GM13976 (cell line): ENCODE measurements at regions not wholly inside any gene's neighbourhood (a gene's known extent, or its start where the extent isn't known, plus 50 kb on each side); places are given as distances from the start of the nearest gene placed in this dataset.

Experiments
- DNase-seq: peaks from one replicate; pipeline ENCODE4 v3.0.0; 2012; ENCODE audit warnings: low spot score
- CTCF ChIP-seq: IDR thresholded peaks from 2 replicates; pipeline ENCODE4 v1.5.1; 2012; ENCODE audit warnings: borderline replicate concordance, mild to moderate bottlenecking; ENCODE audit not compliant: insufficient read depth; ENCODE audit errors: extremely low read depth, missing control alignments, control extremely low read depth
- in situ Hi-C: fragments of 300-500 bp; cut with MboI; formaldehyde crosslinking; loops from one replicate; pipeline ENCODE4 v1.12.0; 2022; ENCODE audit warnings: low sequenced_read_pairs, mixed read lengths, inconsistent platforms; ENCODE audit not compliant: unreplicated experiment

DNA sequence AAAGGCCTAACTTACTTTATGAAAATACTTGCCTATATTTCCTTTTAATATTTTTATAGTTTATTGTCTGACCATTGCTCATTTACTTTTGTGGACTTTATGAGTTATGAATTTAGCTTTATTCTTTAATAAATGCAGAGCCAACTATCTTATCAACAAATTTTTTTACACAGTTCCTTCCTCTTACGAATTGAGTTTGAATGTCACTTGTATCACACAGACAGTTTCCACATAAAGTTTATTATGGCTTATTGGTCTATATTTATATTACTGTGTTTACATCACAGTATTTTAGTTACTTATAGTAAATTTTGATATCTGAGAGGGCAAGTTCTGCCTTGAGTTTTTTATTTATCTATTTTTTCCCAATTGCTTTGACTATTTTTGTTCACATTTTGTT lies 450.6 kb downstream of the C4orf33 start:
- no peak for TF ChIP-seq CTCF
- in situ Hi-C loops, result no loop called here
- DNase-seq, result no peak

- in situ Hi-C loops, result no loop called here
- no peak for TF ChIP-seq CTCF
- no peak for DNase-seq
These were observed 454.4 kb downstream of the C4orf33 start for GRCh38 chr4:129550281-129550785.

- no peak for TF ChIP-seq CTCF
- in situ Hi-C loops, result no loop called here
- DNase-seq, result no peak
These were observed 465.3 kb downstream of the C4orf33 start for GRCh38 chr4:129561280-129561679.

GRCh38 chr4:129561886-129562671 lies 466.1 kb downstream of the C4orf33 start:
- in situ Hi-C loops, result no loop called here
- DNase-seq, result no peak
- no peak for TF ChIP-seq CTCF

- TF ChIP-seq CTCF, result no peak
- no peak for DNase-seq
- in situ Hi-C loops, result no loop called here
These were observed 469.3 kb downstream of the C4orf33 start for GRCh38 chr4:129565214-129565613.

GRCh38 chr4:129570326-129570725 lies 474.4 kb downstream of the C4orf33 start:
- DNase-seq, result no peak
- in situ Hi-C loops, result no loop called here
- TF ChIP-seq CTCF, result no peak
